OCI-LY7 (cell line): ENCODE measurements at regions not wholly inside any gene's neighbourhood (a gene's known extent, or its start where the extent isn't known, plus 50 kb on each side); places are given as distances from the start of the nearest gene placed in this dataset.

Source experiments
- CTCF ChIP-seq: fragments of 200-600 bp; sonication (generic); conservative IDR thresholded peaks from 2 replicates; pipeline ENCODE4 v1.5.1; 2014; ENCODE audit warnings: mild to moderate bottlenecking, antibody characterized with exemption, low read length, moderate library complexity, mixed read lengths
- EZH2phosphoT487 ChIP-seq: fragments of 200-600 bp; sonication (generic); IDR thresholded peaks from 2 replicates; pipeline ENCODE4 v1.6.1; 2018; ENCODE audit warnings: low read depth, borderline replicate concordance, mild to moderate bottlenecking, mixed run types, antibody characterized with exemption, low read length, moderate library complexity, mixed read lengths

DNA sequence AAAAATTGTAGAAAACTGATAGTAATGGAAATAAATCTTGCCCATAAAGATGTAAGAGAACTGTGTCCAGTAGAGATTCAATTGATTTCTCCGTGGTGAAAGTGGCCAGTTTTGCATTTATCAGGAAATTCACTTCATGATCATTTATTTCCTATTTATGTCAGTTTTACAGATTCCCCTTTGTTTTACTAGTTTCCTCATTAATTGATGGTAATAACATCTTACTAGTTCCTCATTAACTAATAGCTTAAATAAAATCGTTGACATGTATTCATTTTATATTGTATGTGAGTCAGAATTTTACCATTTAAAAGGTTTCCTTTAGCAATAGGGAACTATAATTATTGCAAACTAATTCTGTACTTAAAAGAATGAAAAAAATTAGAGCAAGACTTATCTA lies 99.8 kb upstream of the ADGRF1 start:
- TF ChIP-seq CTCF (no peak), EZH2phosphoT487 (no peak)
